CD4-positive, alpha-beta T cell (primary cell): ENCODE measurements at regions not wholly inside any gene's neighbourhood (a gene's known extent, or its start where the extent isn't known, plus 50 kb on each side); places are given as distances from the start of the nearest gene placed in this dataset.

ENCODE experiments used
- ATAC-seq: fragments of 200-7000 bp; cut with Tn5 transposase; one replicate; pipeline ENCODE4 v1.10.0; 2022; ENCODE audit warnings: mild to moderate bottlenecking; ENCODE audit not compliant: poor library complexity
- CTCF ChIA-PET: fragments of 350-600 bp; sonication (Branson Sonifier 250); formaldehyde crosslinking; loops from one replicate; lab custom pipeline; 2021; ENCODE audit warnings: antibody characterized with exemption, inconsistent platforms; lab: Charles Lee
- POLR2A ChIA-PET: fragments of 350-600 bp; sonication (Branson Sonifier 250); formaldehyde crosslinking; loops from one replicate; lab custom pipeline; 2021; ENCODE audit warnings: antibody characterized with exemption, inconsistent platforms; lab: Charles Lee
- DNase-seq, 14 experiments: peaks; one replicate each; pipeline ENCODE4 v3.0.0-alpha.2; 2013 to 2020; ENCODE audit warnings: mixed read lengths in 2 of 14
- H3K27ac ChIP-seq, 2 donors: one replicate each; pipeline versions ENCODE4 v1.5.1 to v1.7.0; 2013; ENCODE audit warnings: low read length in 2 of 2, low read depth in 1 of 2, mild to moderate bottlenecking in 1 of 2
- H3K27me3 ChIP-seq, 2 experiments: 1 replicate in 1 of 2; 2 replicates in 1 of 2; pipeline versions ENCODE4 v1.6.1 to v1.7.0; 2013; ENCODE audit warnings: low read length in 2 of 2, control low read depth in 1 of 2, mild to moderate bottlenecking in 1 of 2, moderate library complexity in 1 of 2; ENCODE audit not compliant: insufficient read depth in 2 of 2, control insufficient read depth in 1 of 2
- H3K36me3 ChIP-seq: one replicate; pipeline ENCODE4 v1.6.1; 2013; ENCODE audit warnings: low read length, control low read depth; ENCODE audit not compliant: insufficient read depth
- H3K4me1 ChIP-seq: one replicate; pipeline ENCODE4 v1.6.1; 2013; ENCODE audit warnings: low read length, control low read depth; ENCODE audit not compliant: insufficient read depth
- H3K4me3 ChIP-seq: one replicate; pipeline ENCODE4 v1.5.1; 2013; ENCODE audit warnings: mild to moderate bottlenecking, low read length, moderate library complexity
- H3K9me3 ChIP-seq, 2 experiments: 1 replicate in 1 of 2; 2 replicates in 1 of 2; pipeline versions ENCODE4 v1.6.1 to v1.7.0; 2013; ENCODE audit warnings: low read length in 2 of 2, mild to moderate bottlenecking in 2 of 2, control low read depth in 1 of 2, moderate library complexity in 1 of 2; ENCODE audit not compliant: control insufficient read depth in 1 of 2, insufficient read depth in 1 of 2
- H3K27ac Mint-ChIP-seq: one replicate; pipeline ENCODE4 v1.8.0; 2020; ENCODE audit warnings: mixed read lengths
- H3K27me3 Mint-ChIP-seq: one replicate; pipeline ENCODE4 v1.8.0; 2021; ENCODE audit warnings: mixed read lengths
- H3K36me3 Mint-ChIP-seq: one replicate; pipeline ENCODE4 v1.8.0; 2021; ENCODE audit warnings: low read depth, mixed read lengths
- H3K4me1 Mint-ChIP-seq: one replicate; pipeline ENCODE4 v1.8.0; 2021; ENCODE audit warnings: low read depth, mixed read lengths
- H3K4me3 Mint-ChIP-seq: one replicate; pipeline ENCODE4 v1.8.0; 2020; ENCODE audit warnings: mild to moderate bottlenecking, mixed read lengths
- H3K9me3 Mint-ChIP-seq: one replicate; pipeline ENCODE4 v1.8.0; 2020; ENCODE audit warnings: mixed read lengths
- CTCF ChIP-seq: fragments of 200-600 bp; IDR thresholded peaks from one replicate; pipeline ENCODE4 v1.8.0; 2022; ENCODE audit warnings: antibody characterized with exemption, mild to moderate bottlenecking
- intact Hi-C, 2 experiments: fragments of 100-400 bp; cut with DNase I in 1 of 2; cut with micrococcal nuclease in 1 of 2; formaldehyde crosslinking; loops; one replicate each; pipeline versions ENCODE4 v1.15.1 to v1.9.0; 2023 to 2025; cut with DNase I, micrococcal nuclease

DNA sequence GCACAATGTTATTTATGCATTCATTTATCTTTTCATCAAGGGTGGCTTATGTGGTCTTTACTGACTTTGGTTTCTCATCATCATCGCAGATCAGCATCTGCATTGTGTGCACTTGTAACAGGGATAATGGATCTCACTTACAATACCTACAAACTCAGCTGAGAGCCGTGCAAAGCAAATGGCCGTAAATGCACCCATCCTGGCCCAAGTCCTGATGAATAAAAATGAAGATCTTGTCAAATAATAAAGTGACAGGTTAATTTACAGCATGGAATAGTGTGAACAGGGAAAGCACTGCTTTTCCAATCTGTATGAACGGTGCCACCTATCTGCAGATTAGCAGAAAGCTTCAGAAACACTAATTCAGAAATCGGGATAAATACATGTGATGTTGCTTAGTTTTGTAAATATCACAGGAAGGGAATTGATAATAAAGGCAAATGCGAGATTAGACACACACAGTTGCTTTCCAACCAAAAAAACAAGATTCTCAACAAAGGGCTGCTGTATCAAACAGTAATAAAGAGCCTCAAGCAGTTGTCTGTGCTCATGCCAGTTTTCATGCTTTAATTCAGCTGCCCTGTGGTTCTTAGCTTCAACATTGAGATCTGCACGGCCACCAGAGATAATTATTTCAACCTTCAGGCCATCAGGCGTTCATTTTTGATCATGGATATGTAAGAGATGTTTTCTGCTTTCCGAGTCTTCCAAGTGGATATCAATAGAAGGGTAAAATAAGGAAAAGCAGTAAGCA is 153.4 kb upstream of the POU5F2 start:
- CTCF ChIA-PET: no interaction called here
- TF ChIP-seq CTCF: no peak
- intact Hi-C loops: no loop called here
- POLR2A ChIA-PET: no interaction called here
- Mint-ChIP-seq H3K4me1 (peaks cover 11% of the 10 kb centered on the region), H3K27me3 (no peaks in the 10 kb centered on the region), H3K36me3 (no peaks in the 10 kb centered on the region), H3K27ac (no peak overlapping the region), H3K4me3 (no peak overlapping the region), H3K9me3 (no peaks in the 10 kb centered on the region)
- Histone ChIP-seq H3K9me3 (no peaks in the 10 kb centered on the region), H3K4me1 (no peaks in the 10 kb centered on the region), H3K27me3 (no peaks in the 10 kb centered on the region), H3K4me3 (no peak overlapping the region), H3K36me3 (no peaks in the 10 kb centered on the region), H3K27ac (no peak overlapping the region)
- DNase-seq: no peak
- ATAC-seq: no peak

DNA sequence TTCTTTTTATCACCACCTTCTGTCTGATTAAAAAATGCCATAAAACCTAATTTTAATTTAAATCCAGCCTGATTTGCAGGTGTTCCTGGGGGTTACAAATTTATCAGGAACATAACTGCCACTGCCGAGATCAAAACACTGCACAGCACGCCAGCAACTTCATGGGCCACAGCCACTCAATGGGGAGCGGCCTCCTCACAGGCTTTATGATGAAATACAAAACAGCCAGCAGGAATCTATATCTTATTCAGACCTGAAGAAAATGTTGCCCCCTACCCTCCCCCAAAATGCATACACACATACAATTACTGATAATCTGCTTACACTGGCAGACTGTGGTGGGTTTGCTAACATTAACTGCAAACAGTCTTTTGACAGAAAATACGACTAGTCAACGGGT is 151.7 kb upstream of the POU5F2 start:
- POLR2A ChIA-PET: no interaction called here

DNA sequence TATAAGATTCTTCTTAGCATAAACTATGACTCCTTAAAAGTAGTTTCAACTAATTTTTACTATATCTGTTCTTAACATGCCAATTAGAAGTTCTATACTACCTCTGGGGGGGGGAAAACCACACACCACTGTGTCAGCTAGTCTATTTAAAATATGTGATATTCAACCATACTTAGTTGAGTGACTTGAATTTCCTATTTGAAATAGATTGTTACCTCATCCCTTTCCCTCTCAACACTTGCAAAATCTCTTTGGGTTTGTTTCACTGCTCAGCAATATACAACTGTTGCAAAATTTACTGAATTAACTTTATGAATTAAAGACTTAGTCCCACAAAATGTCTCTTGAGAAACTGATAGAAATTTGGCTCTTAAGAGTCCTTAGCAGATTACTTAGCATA is 151.1 kb upstream of the POU5F2 start:
- Histone ChIP-seq H3K4me3 (no peak overlapping the region), H3K9me3 (no peaks in the 10 kb centered on the region), H3K4me1 (no peaks in the 10 kb centered on the region), H3K27ac (no peak overlapping the region), H3K27me3 (no peaks in the 10 kb centered on the region), H3K36me3 (no peaks in the 10 kb centered on the region)
- Mint-ChIP-seq H3K4me1 (peaks cover 20% of the 10 kb centered on the region), H3K4me3 (no peak overlapping the region), H3K9me3 (no peaks in the 10 kb centered on the region), H3K27me3 (no peaks in the 10 kb centered on the region), H3K27ac (no peak overlapping the region), H3K36me3 (no peaks in the 10 kb centered on the region)
- no peak for DNase-seq
- TF ChIP-seq CTCF: no peak
- intact Hi-C loops: no loop called here
- POLR2A ChIA-PET: no interaction called here
- CTCF ChIA-PET: no interaction called here
- ATAC-seq: no peak

More for the DNA sequence above, 151.7 kb upstream of the POU5F2 start:
- H3K36me3 Mint-ChIP-seq: no peaks in the 10 kb centered on the region
- H3K4me1 Mint-ChIP-seq: peaks cover 15% of the 10 kb centered on the region
- H3K27ac Mint-ChIP-seq: no peak overlapping the region
- intact Hi-C loops: no loop called here
- no peaks in the 10 kb centered on the region for H3K4me1 ChIP-seq
- CTCF ChIA-PET: no interaction called here
- H3K9me3 Mint-ChIP-seq: no peaks in the 10 kb centered on the region
- no peaks in the 10 kb centered on the region for H3K27me3 Mint-ChIP-seq
- H3K4me3 ChIP-seq: no peak overlapping the region
- no peaks in the 10 kb centered on the region for H3K27me3 ChIP-seq
- no peak overlapping the region for H3K4me3 Mint-ChIP-seq
- H3K36me3 ChIP-seq: no peaks in the 10 kb centered on the region
- no peak for DNase-seq
- TF ChIP-seq CTCF: no peak
- no peak overlapping the region for H3K27ac ChIP-seq
- no peaks in the 10 kb centered on the region for H3K9me3 ChIP-seq
- ATAC-seq: no peak
